PC-9 (cell line): ENCODE measurements at regions not wholly inside any gene's neighbourhood (a gene's known extent, or its start where the extent isn't known, plus 50 kb on each side); places are given as distances from the start of the nearest gene placed in this dataset.
"Not testable (repeated sequence)": the region's sequence is repeated elsewhere in the genome, so short reads cannot be mapped to it uniquely, and the experiment has no call there.

Experiments used
- BruUV-seq: library from RNA; stranded (reverse); fragments of 400-500 nt; replicated peaks from 2 replicates; lab custom pipeline; 2021; lab: Mats Ljungman, UMichigan
- CTCF ChIA-PET: fragments of 300-600 bp; sonication (Branson Sonifier 250); formaldehyde crosslinking; loops from one replicate; lab custom pipeline; 2022; ENCODE audit warnings: antibody characterized with exemption; lab: Charles Lee
- POLR2A ChIA-PET: fragments of 300-600 bp; sonication (Branson Sonifier 250); formaldehyde crosslinking; loops from one replicate; lab custom pipeline; 2022; ENCODE audit warnings: antibody characterized with exemption; ENCODE audit not compliant: unreplicated experiment; lab: Charles Lee
- DNase-seq, 2 experiments: peaks; one replicate each; pipeline versions ENCODE4 v3.0.0 to v3.0.0-alpha.2; 2015 to 2022; ENCODE audit warnings: mixed read lengths in 1 of 2
- H2AFZ ChIP-seq: fragments of 200-600 bp; sonication (generic); 2 replicates; pipeline ENCODE4 v1.8.1; 2017; ENCODE audit warnings: antibody characterized with exemption
- H3F3A ChIP-seq: fragments of 200-600 bp; sonication (generic); 2 replicates; pipeline ENCODE4 v1.8.1; 2017; ENCODE audit warnings: antibody characterized with exemption, mild to moderate bottlenecking, low read depth; ENCODE audit not compliant: insufficient read depth
- H3K27ac ChIP-seq: fragments of 200-600 bp; sonication (generic); 2 replicates; pipeline ENCODE4 v1.6.1; 2016; ENCODE audit warnings: mixed run types
- H3K27me3 ChIP-seq: fragments of 200-600 bp; sonication (generic); 2 replicates; pipeline ENCODE4 v1.6.1; 2016; ENCODE audit warnings: low read depth, mixed run types; ENCODE audit not compliant: insufficient read depth
- H3K36me3 ChIP-seq: fragments of 200-600 bp; sonication (generic); 2 replicates; pipeline ENCODE4 v1.6.1; 2016; ENCODE audit warnings: low read depth, mixed run types
- H3K4me1 ChIP-seq: fragments of 200-600 bp; sonication (generic); replicated peaks from 2 replicates; pipeline ENCODE4 v1.6.1; 2016; ENCODE audit warnings: mixed run types; ENCODE audit not compliant: insufficient read depth
- H3K4me2 ChIP-seq: fragments of 200-600 bp; sonication (generic); 2 replicates; pipeline ENCODE4 v1.6.1; 2017; ENCODE audit warnings: mixed run types
- H3K4me3 ChIP-seq: fragments of 200-600 bp; sonication (generic); 2 replicates; pipeline ENCODE4 v1.6.1; 2016; ENCODE audit warnings: mixed run types
- H3K79me2 ChIP-seq: fragments of 200-600 bp; sonication (generic); 2 replicates; pipeline ENCODE4 v1.6.1; 2017; ENCODE audit warnings: low read depth, mixed run types
- H3K9me2 ChIP-seq: fragments of 200-600 bp; sonication (generic); 2 replicates; pipeline ENCODE4 v1.8.1; 2017; ENCODE audit warnings: mild to moderate bottlenecking; ENCODE audit not compliant: insufficient read depth
- H3K9me3 ChIP-seq: fragments of 200-600 bp; sonication (generic); 2 replicates; pipeline ENCODE4 v1.8.1; 2016; ENCODE audit warnings: low read depth; ENCODE audit not compliant: insufficient read depth
- H4K20me1 ChIP-seq: fragments of 200-600 bp; sonication (generic); 2 replicates; pipeline ENCODE4 v1.8.1; 2017; ENCODE audit not compliant: insufficient read depth
- EZH2 ChIP-seq: fragments of 200-600 bp; sonication (generic); IDR thresholded peaks from 2 replicates; pipeline ENCODE4 v1.8.0; 2017; ENCODE audit warnings: antibody characterized with exemption, low read depth
- intact Hi-C: fragments of 100-400 bp; cut with micrococcal nuclease; formaldehyde crosslinking; loops from one replicate; pipeline ENCODE4 v1.10.0; 2022; ENCODE audit not compliant: unreplicated experiment
- TF ChIP-seq, protein P1 (sequence below): fragments of 200-600 bp; sonication (generic); conservative IDR thresholded peaks from 2 replicates; pipeline ENCODE4 v1.6.1; 2017; ENCODE audit warnings: mixed run types, antibody characterized with exemption, mild to moderate bottlenecking, moderate library complexity

DNA sequence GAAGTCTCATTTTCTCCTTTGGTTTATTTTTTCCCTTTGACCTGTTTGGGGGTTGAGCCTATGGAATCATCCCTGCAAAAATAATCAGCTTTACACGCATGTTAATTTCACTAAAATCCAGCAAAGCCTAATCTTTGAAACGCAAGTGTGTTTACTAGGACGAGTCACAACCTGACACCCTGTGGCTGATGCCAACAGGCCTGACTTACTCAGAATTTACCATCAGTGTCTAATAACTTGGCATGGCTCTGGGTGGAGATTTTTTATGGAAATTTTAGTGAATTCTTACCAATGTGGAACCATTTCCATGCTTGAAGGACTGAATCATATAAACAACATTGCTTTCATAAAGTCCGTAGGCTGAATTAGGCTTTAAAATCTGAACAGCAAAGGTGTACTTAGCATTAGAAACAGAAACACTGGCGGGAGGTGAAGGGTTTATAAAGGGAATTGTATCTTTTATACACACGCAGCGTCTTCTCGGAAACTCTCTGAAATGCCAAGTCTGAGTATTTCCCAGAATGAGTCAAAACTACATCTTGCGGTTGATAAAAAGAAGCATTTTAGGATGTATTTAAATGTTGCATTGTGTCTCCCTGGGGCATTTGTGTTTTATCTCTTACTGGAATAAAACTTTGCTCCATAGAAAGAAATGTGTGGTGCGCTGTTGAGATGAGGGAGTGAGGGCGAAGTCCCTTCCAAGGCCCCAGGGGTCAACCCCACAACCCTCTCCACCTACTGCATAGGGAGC is 81.2 kb downstream of the DACT2 start:
- BruUV-seq: no TSS peak
- Histone ChIP-seq H3K4me1 (no peaks in the 10 kb centered on the region), H3K9me2 (no peaks in the 10 kb centered on the region), H3K4me3 (no peak overlapping the region), H2AFZ (no peak overlapping the region), H3F3A (no peaks in the 10 kb centered on the region), H3K79me2 (no peaks in the 10 kb centered on the region), H3K36me3 (no peaks in the 10 kb centered on the region), H3K27ac (no peak overlapping the region), H3K9me3 (no peaks in the 10 kb centered on the region), H3K27me3 (peaks cover 55% of the 10 kb centered on the region), H4K20me1 (no peaks in the 10 kb centered on the region), H3K4me2 (no peak overlapping the region)
- DNase-seq: no peak
- ChIA-PET POLR2A (no interaction called here), CTCF (no interaction called here)
- intact Hi-C loops: no loop called here
- TF ChIP-seq, protein P1, sequence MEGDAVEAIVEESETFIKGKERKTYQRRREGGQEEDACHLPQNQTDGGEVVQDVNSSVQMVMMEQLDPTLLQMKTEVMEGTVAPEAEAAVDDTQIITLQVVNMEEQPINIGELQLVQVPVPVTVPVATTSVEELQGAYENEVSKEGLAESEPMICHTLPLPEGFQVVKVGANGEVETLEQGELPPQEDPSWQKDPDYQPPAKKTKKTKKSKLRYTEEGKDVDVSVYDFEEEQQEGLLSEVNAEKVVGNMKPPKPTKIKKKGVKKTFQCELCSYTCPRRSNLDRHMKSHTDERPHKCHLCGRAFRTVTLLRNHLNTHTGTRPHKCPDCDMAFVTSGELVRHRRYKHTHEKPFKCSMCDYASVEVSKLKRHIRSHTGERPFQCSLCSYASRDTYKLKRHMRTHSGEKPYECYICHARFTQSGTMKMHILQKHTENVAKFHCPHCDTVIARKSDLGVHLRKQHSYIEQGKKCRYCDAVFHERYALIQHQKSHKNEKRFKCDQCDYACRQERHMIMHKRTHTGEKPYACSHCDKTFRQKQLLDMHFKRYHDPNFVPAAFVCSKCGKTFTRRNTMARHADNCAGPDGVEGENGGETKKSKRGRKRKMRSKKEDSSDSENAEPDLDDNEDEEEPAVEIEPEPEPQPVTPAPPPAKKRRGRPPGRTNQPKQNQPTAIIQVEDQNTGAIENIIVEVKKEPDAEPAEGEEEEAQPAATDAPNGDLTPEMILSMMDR: no peak
- TF ChIP-seq EZH2: no peak

DNA sequence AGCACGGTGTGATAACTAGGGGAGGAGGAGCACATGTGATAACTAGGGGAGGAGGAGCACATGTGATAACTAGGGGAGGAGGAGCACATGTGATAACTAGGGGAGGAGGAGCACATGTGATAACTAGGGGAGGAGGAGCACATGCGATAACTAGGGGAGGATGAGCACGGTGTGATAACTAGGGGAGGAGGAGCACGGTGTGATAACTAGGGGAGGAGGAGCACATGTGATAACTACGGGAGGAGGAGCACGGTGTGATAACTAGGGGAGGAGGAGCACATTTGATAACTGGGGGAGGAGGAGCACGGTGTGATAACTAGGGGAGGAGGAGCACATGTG is 85.7 kb downstream of the DACT2 start:
- H3F3A ChIP-seq, H3K4me1 ChIP-seq, DNase-seq, H3K9me2 ChIP-seq, H3K9me3 ChIP-seq, CTCF ChIA-PET, H3K36me3 ChIP-seq, POLR2A ChIA-PET, H4K20me1 ChIP-seq, H3K4me3 ChIP-seq, intact Hi-C loops, H2AFZ ChIP-seq, BruUV-seq, H3K79me2 ChIP-seq, H3K4me2 ChIP-seq, H3K27ac ChIP-seq: not testable (repeated sequence)
- peaks cover 51% of the 10 kb centered on the region for H3K27me3 ChIP-seq

DNA sequence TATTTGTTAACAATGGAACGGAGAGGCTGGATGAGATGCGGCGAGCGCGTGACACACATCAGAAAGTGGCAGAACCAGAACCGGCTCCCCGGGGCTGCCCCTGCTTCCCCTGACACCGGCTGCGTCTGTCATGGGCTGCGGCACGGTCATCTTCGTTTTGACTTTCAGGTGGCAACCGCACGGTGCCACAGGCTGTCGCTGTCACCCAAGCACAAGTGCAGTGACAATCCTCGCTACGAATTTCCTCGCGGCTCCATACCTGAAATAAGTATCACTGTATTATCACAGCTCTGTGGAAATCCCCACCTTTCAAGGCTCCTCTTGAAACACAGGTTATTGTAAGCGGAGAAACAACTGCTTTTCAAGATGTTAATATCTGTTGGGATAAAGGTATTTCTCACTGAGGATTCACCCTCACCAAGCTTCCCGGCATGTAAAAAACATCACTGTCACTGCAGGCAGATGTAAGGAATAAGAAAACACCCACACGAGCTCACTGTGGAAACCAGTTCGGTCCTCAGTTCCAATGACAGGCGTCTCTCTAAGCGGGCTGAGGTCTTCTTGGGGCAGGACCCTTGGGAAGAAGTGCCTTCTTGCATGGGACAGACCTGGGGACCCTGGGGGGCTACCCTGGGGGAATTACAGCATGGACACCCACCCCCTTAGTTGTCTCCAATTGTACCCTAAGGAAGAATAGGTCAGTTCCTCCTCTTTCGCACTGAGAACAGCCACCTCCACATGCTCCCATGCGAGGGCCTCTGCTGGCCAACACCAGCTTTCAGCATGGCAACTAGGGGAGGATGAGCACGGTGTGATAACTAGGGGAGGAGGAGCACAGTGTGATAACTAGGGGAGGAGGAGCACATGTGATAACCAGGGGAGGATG is 86.3 kb downstream of the DACT2 start:
- H3K9me3 ChIP-seq: no peaks in the 10 kb centered on the region
- ChIA-PET CTCF (no interaction called here), POLR2A (no interaction called here)
- no peak overlapping the region for H3K27ac ChIP-seq
- H3K9me2 ChIP-seq: no peaks in the 10 kb centered on the region
- no peaks in the 10 kb centered on the region for H3K79me2 ChIP-seq
- TF ChIP-seq EZH2: no peak
- TF ChIP-seq, protein P1: no peak
- peaks cover 51% of the 10 kb centered on the region for H3K27me3 ChIP-seq
- no peak overlapping the region for H3K4me3 ChIP-seq
- H2AFZ ChIP-seq: no peak overlapping the region
- no peaks in the 10 kb centered on the region for H3K36me3 ChIP-seq
- H3F3A ChIP-seq: no peaks in the 10 kb centered on the region
- H4K20me1 ChIP-seq: no peaks in the 10 kb centered on the region
- no TSS peak for BruUV-seq
- H3K4me1 ChIP-seq: no peaks in the 10 kb centered on the region
- no peak overlapping the region for H3K4me2 ChIP-seq
- no peak for DNase-seq
- intact Hi-C loops: no loop called here
